ENCODE measurements at regions not wholly inside any gene's neighbourhood (a gene's known extent, or its start where the extent isn't known, plus 50 kb on each side); places are given as distances from the start of the nearest gene placed in this dataset.

DNA sequence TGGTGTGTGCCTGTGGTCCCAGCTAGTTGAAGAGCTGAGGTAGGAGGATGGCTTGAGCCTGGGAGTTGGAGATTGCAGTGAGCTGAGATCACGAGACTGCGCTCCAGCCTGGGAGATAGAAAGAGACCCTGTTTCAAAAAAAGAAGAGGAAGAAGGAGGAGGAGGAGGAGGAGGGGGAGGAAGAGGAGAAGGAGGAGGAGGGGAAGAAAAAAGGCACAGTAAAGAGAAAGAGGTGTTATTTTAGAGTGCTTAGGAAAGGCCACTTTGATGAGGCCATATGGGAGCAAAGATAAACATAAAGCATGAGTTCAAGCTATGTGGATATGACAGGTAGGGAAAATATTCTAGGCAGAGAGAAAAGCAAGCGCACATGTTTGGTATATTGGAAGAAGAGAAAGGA lies 154.1 kb upstream of the BTG1 start:
- Histone ChIP-seq H3K4me3 (no peak overlapping the region), H3K27me3 (no peaks in the 10 kb centered on the region), H3K36me3 (no peaks in the 10 kb centered on the region), H3K9me3 (no peaks in the 10 kb centered on the region)
- no peak for DNase-seq

DNA sequence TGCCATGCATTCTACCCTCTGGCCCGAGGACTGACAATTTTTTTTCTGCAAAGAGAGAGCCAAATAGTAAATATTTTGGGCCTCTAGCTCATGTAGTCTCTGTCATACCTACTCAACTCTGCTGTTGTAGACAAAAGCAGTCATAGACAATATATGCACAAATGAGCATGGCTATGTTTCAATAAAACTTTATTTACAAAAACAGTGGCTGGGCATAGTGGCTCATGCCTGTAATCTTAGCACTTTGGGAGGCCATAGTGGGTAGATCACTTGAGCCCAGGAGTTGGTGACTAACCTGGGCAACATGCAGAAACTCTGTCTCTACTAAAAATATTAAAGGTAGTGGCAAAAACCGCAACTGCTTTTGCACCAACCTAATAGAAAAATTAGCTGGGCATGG lies 153.7 kb upstream of the BTG1 start:
- Histone ChIP-seq H3K36me3 (no peaks in the 10 kb centered on the region), H3K27me3 (no peaks in the 10 kb centered on the region), H3K4me3 (no peak overlapping the region), H3K9me3 (no peaks in the 10 kb centered on the region)
- no peak for DNase-seq

DNA sequence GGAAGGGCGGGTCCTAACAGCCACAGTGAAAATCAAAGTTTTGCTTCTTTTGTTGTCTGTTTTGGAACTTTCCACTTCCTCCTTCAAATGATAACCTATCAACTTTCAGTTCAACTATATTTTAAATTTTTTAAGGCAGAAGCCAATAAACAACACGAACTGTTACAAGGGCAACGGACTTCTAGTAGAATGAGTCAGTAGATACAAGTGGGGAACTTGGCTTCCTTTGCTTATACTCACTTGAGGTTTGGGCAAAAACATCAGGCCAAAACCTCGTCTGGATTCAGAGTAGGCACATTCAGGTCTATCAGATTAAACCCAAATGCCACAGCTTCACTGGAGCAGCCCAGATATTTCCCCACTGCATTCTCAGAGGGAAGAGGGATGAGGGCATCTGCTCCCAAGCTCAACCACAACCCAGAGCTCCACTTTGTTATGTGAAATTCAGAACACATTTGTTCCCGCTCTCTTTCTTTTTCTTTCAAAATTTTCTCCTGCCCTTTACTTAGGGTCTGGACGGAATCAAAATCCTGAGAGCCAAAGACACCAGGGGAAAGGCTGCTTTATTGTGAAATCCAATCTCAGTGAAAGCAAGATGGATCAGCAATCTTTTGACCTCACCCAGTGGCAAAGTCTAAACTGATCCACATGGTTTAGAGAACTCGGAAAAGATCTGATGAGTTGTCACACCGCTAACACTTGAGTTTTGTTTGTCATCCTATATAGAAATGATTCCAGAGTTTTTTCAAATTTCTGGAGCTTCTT lies 152.5 kb upstream of the BTG1 start:
- Histone ChIP-seq H3K4me3 (no peak overlapping the region), H3K9me3 (no peaks in the 10 kb centered on the region), H3K27me3 (no peaks in the 10 kb centered on the region), H3K36me3 (no peaks in the 10 kb centered on the region)
- DNase-seq = peak; percentile 71

DNA sequence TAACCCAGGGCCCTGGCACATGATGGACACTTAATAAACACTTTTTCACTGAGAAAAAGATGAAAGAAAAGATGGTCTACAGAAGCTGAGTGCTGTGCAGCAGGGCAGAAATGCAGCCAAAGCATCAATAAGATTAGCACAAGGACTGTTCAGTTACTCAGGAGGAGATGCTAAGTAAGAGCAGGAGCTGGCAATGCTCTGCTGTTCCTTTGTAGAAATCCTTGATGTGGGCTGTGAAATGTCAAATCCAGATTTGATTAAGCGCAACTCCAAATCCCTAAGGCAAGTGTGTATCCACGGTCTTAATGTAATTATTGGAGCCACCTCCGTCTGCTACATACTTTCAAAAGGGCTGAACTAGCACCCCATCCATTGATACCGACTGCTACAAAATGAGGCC lies 151.8 kb upstream of the BTG1 start:
- no peaks in the 10 kb centered on the region for H3K36me3 ChIP-seq
- H3K27me3 ChIP-seq = no peaks in the 10 kb centered on the region
- no peak overlapping the region for H3K4me3 ChIP-seq
- H3K9me3 ChIP-seq = no peaks in the 10 kb centered on the region; the same call in 1 of the 2 replicates
- DNase-seq = no peak

DNA sequence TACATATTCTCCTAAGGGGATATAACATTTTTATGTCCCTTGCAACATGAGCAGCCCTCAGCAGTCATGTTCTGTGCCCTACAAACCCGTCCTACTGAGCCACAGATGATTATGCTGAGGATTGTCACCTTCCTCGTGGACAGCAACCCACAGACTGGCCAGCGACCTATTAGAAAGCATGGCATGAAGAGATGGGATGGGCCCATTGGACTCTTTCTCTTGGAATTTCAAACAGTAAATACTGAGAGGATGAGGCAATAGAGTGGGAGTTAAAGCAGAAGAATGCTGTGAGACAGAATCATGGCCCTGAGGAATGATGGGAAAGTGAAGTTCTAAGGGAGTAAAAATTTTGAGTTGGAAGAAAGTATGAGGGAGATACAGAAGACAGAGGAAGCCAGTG lies 149.9 kb upstream of the BTG1 start:
- Histone ChIP-seq H3K27me3 (no peaks in the 10 kb centered on the region), H3K9me3 (no peaks in the 10 kb centered on the region; the same call in 1 of the 2 replicates), H3K36me3 (no peaks in the 10 kb centered on the region), H3K4me3 (no peak overlapping the region)
- no peak for DNase-seq

DNA sequence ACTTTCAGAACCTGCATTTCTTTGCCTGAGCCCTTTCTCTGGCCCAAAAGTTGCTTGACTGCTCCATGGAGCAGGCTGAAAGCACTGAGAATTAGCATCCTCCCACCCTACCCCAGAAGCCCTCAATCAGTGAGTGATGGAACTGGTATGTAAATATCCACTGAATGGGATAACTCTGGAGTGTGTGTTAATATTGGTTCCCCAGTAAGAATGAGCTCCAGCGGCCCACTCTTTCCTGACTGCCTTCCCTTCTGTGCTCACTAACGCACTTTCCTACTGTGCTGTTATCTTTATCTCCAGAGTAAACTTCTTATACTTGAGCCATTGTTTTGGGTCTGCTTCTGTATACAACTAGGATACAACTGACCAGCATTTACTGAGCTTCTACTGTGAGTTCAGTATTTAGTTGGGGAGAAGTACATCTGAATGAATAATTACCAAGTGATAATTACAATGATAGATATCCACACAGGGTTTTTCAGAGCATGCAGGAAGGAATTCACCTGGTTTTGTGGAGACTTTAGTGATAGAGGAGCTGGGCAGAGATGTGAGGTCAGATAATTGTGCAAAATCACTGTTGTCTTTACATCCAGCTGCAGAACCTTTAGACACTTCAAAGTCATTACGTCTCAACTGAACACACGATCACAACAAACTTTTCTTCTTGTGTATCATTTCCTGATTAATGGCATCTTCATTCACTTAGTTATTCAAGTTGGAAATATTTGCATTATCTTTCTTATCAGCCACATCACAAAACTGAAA lies 149.2 kb upstream of the BTG1 start:
- Histone ChIP-seq H3K9me3 (no peaks in the 10 kb centered on the region; the same call in 1 of the 2 replicates), H3K27me3 (no peaks in the 10 kb centered on the region), H3K4me3 (no peak overlapping the region), H3K36me3 (no peaks in the 10 kb centered on the region)
- no peak for DNase-seq

- H3K9me3 ChIP-seq = no peaks in the 10 kb centered on the region; the same call in 1 of the 2 replicates
- DNase-seq = no peak
- no peak overlapping the region for H3K4me3 ChIP-seq
- no peaks in the 10 kb centered on the region for H3K36me3 ChIP-seq
- H3K27me3 ChIP-seq = no peaks in the 10 kb centered on the region
These were observed 146.4 kb upstream of the BTG1 start for GRCh38 chr12:92292016-92292415.

- Histone ChIP-seq H3K27me3 (no peaks in the 10 kb centered on the region), H3K4me3 (no peak overlapping the region), H3K9me3 (no peaks in the 10 kb centered on the region; the same call in 1 of the 2 replicates), H3K36me3 (no peaks in the 10 kb centered on the region)
- DNase-seq = no peak
These were observed 145.2 kb upstream of the BTG1 start for GRCh38 chr12:92290886-92291285.

GRCh38 chr12:92290350-92290695 lies 144.7 kb upstream of the BTG1 start:
- no peak overlapping the region for H3K4me3 ChIP-seq

GRCh38 chr12:92289629-92290349 lies 144.1 kb upstream of the BTG1 start:
- H3K9me3 ChIP-seq = no peaks in the 10 kb centered on the region; the same call in 1 of the 2 replicates
- no peak for DNase-seq
- no peak overlapping the region for H3K4me3 ChIP-seq
- H3K36me3 ChIP-seq = no peaks in the 10 kb centered on the region
- no peaks in the 10 kb centered on the region for H3K27me3 ChIP-seq

More at GRCh38 chr12:92290350-92290695, 144.7 kb upstream of the BTG1 start:
- DNase-seq = no peak
- no peaks in the 10 kb centered on the region for H3K36me3 ChIP-seq
- no peaks in the 10 kb centered on the region for H3K27me3 ChIP-seq
- no peaks in the 10 kb centered on the region; the same call in 1 of the 2 replicates for H3K9me3 ChIP-seq

GRCh38 chr12:92288561-92288960 lies 142.9 kb upstream of the BTG1 start:
- no peaks in the 10 kb centered on the region for H3K27me3 ChIP-seq
- no peak for DNase-seq
- no peaks in the 10 kb centered on the region; the same call in 1 of the 2 replicates for H3K9me3 ChIP-seq

DNA sequence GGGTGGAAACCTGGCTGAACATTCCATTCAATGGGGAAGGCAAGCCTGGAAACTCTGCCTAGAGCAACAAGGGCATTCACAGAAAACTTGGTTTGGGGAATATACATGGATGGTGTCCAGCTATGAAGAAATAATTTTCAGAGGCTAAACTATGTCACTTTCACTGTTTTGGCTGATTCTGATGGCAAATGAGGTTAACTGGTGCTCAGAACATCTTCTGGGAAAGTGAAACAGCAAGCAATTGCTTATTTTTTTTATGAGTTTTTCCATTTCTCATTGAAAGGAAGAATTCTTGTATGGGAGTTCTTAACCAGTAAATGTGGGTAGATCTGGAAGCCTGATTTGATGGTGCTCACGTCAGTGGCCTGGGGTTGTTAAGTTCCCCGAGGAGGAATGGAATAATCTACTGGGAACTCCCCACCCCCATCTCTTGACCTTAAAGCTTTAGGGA lies 132.8 kb upstream of the BTG1 start:
- no peak for DNase-seq
- Histone ChIP-seq H3K4me3 (no peak overlapping the region), H3K36me3 (no peaks in the 10 kb centered on the region), H3K9me3 (no peaks in the 10 kb centered on the region), H3K27me3 (no peaks in the 10 kb centered on the region)

More at GRCh38 chr12:92288561-92288960, 142.9 kb upstream of the BTG1 start:
- Histone ChIP-seq H3K4me3 (no peak overlapping the region), H3K36me3 (no peaks in the 10 kb centered on the region)

- Histone ChIP-seq H3K9me3 (no peaks in the 10 kb centered on the region), H3K36me3 (no peaks in the 10 kb centered on the region), H3K27me3 (no peaks in the 10 kb centered on the region), H3K4me3 (no peak overlapping the region)
- DNase-seq = no peak
These were observed 132.1 kb upstream of the BTG1 start for GRCh38 chr12:92277795-92278194.

DNA sequence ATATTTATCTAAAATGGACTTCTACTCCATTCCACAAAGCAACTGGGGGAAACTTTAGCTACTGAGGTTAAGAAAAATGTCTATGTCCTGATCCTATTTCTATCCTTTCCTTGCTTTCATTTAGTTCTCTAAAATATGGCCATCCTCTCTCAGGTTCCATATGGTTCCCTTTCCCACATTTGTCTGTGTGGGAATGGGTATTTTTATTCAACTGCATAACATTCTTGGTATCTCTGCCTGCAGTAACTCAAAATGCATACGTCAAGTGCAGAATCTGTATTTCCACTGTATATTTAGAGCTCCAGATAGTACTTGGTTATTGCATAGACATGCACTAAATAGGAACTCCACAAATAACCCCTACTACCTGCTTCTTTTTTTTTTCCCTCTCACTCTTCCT lies 130.6 kb upstream of the BTG1 start:
- Histone ChIP-seq H3K9me3 (no peaks in the 10 kb centered on the region), H3K4me3 (no peak overlapping the region), H3K27me3 (no peaks in the 10 kb centered on the region), H3K36me3 (no peaks in the 10 kb centered on the region)
- no peak for DNase-seq

- no peaks in the 10 kb centered on the region for H3K36me3 ChIP-seq
- no peak overlapping the region for H3K4me3 ChIP-seq
- no peaks in the 10 kb centered on the region for H3K9me3 ChIP-seq
- no peaks in the 10 kb centered on the region for H3K27me3 ChIP-seq
- no peak for DNase-seq
These were observed 130.0 kb upstream of the BTG1 start for GRCh38 chr12:92275443-92276154.

- no peak overlapping the region for H3K4me3 ChIP-seq
- H3K9me3 ChIP-seq = no peaks in the 10 kb centered on the region
- no peaks in the 10 kb centered on the region for H3K27me3 ChIP-seq
- no peaks in the 10 kb centered on the region for H3K36me3 ChIP-seq
- no peak for DNase-seq
These were observed 127.4 kb upstream of the BTG1 start for GRCh38 chr12:92273076-92273475.

All from MG63 (cell line).